ENCODE measurements at regions not wholly inside any gene's neighbourhood (a gene's known extent, or its start where the extent isn't known, plus 50 kb on each side); places are given as distances from the start of the nearest gene placed in this dataset.

- H3K4me3 Mint-ChIP-seq = no peak overlapping the region
- no peak for TF ChIP-seq CTCF (IDR thresholded peaks at IDR 0.05)
- peaks cover 36% of the 10 kb centered on the region for H3K4me1 Mint-ChIP-seq (ENCODE audit: low read depth)
- H3K27ac Mint-ChIP-seq = no peak overlapping the region
- intact Hi-C loops (cut with micrococcal nuclease) = loop anchor here (10.0 kb wide), 1 partner anchor 156 kb away; no protein-coding TSS in a partner anchor
- peaks cover 9% of the 10 kb centered on the region for H3K36me3 Mint-ChIP-seq (ENCODE audit: low read depth)
- POLR2A ChIA-PET = no interaction called here
- H3K9me3 Mint-ChIP-seq = peaks cover 18% of the 10 kb centered on the region
- peaks cover 8% of the 10 kb centered on the region for H3K27me3 Mint-ChIP-seq
- CTCF ChIA-PET = no interaction called here
- no peak for ATAC-seq
- no peak for DNase-seq
Measured at GRCh38 chr9:95729046-95729445, 146.4 kb upstream of the ERCC6L2 start.

- Mint-ChIP-seq H3K4me1 (ENCODE audit: low read depth) (peaks cover 36% of the 10 kb centered on the region), H3K9me3 (peaks cover 20% of the 10 kb centered on the region), H3K27ac (no peak overlapping the region), H3K4me3 (no peak overlapping the region), H3K36me3 (ENCODE audit: low read depth) (peaks cover 9% of the 10 kb centered on the region), H3K27me3 (peaks cover 8% of the 10 kb centered on the region)
- no peak for ATAC-seq
- ChIA-PET POLR2A (interaction anchor here (0.6 kb wide), 1 partner anchor 270 kb away, joined by 3 read pairs; no protein-coding TSS in a partner anchor), CTCF (interaction anchor here (1.0 to 1.8 kb wide), 7 partner anchors 8 to 600 kb away, joined by 3 to 11 read pairs (median 6); no protein-coding TSS in a partner anchor)
- no peak for TF ChIP-seq CTCF (IDR thresholded peaks at IDR 0.05)
- intact Hi-C loops (cut with micrococcal nuclease) = loop anchor here (10.0 kb wide), 1 partner anchor 157 kb away; no protein-coding TSS in a partner anchor
- no peak for DNase-seq
Measured at GRCh38 chr9:95727947-95728520, 147.5 kb upstream of the ERCC6L2 start.

- H3K9me3 Mint-ChIP-seq = peaks cover 20% of the 10 kb centered on the region
- CTCF ChIA-PET = interaction anchor here (0.7 to 1.8 kb wide), 21 partner anchors 9 to 599 kb away, joined by 3 to 11 read pairs (median 4); no protein-coding TSS in a partner anchor
- no peak overlapping the region for H3K4me3 Mint-ChIP-seq
Measured at GRCh38 chr9:95726756-95727155, 148.7 kb upstream of the ERCC6L2 start.

GRCh38 chr9:95725045-95725444 lies 150.4 kb upstream of the ERCC6L2 start:
- no peak for TF ChIP-seq CTCF (IDR thresholded peaks at IDR 0.05)
- Mint-ChIP-seq H3K4me3 (peak overlapping the region; percentile 8), H3K36me3 (ENCODE audit: low read depth) (peaks cover 9% of the 10 kb centered on the region), H3K9me3 (peaks cover 18% of the 10 kb centered on the region), H3K27me3 (peaks cover 12% of the 10 kb centered on the region), H3K4me1 (ENCODE audit: low read depth) (peaks cover 44% of the 10 kb centered on the region), H3K27ac (peak overlapping the region; percentile 90)
- DNase-seq = peak; percentile 60
- ChIA-PET CTCF (no interaction called here), POLR2A (interaction anchor here (0.5 kb wide), 1 partner anchor 213 kb away, joined by 3 read pairs; no protein-coding TSS in a partner anchor)
- peak; percentile 66 for ATAC-seq
- intact Hi-C loops (cut with micrococcal nuclease) = loop anchor here (1.0 to 10.0 kb wide), 2 partner anchors 97 to 160 kb away; no protein-coding TSS in a partner anchor

More at GRCh38 chr9:95726756-95727155, 148.7 kb upstream of the ERCC6L2 start:
- DNase-seq (no peak), ATAC-seq (no peak)
- no peak overlapping the region for H3K27ac Mint-ChIP-seq
- H3K4me1 Mint-ChIP-seq (ENCODE audit: low read depth) = peaks cover 44% of the 10 kb centered on the region
- H3K36me3 Mint-ChIP-seq (ENCODE audit: low read depth) = peaks cover 9% of the 10 kb centered on the region
- H3K27me3 Mint-ChIP-seq = peaks cover 9% of the 10 kb centered on the region
- intact Hi-C loops (cut with micrococcal nuclease) = loop anchor here (10.0 kb wide), 1 partner anchor 158 kb away; no protein-coding TSS in a partner anchor
- TF ChIP-seq CTCF (IDR thresholded peaks at IDR 0.05) = peak; percentile 74
- POLR2A ChIA-PET = no interaction called here
